ENCODE measurements at regions not wholly inside any gene's neighbourhood (a gene's known extent, or its start where the extent isn't known, plus 50 kb on each side); places are given as distances from the start of the nearest gene placed in this dataset.

- Histone ChIP-seq H3K9me3 (ENCODE audit: low read length) (no peaks in the 10 kb centered on the region), H3K4me1 (ENCODE audit: insufficient read depth, low read length) (no peaks in the 10 kb centered on the region), H3K4me3 (ENCODE audit: low read depth in 1 of 2, low read length in 2 of 2) (no peak overlapping the region), H3K36me3 (ENCODE audit: insufficient read depth, low read length) (no peaks in the 10 kb centered on the region), H3K27ac (ENCODE audit: low read depth, low read length) (no peak overlapping the region), H3K9ac (ENCODE audit: low read length) (no peak overlapping the region), H3K27me3 (ENCODE audit: control insufficient read depth in 1 of 2, insufficient read depth in 2 of 2, low read length in 2 of 2) (no peaks in the 10 kb centered on the region)
Observed at GRCh38 chrX:5402461-5402860, 826.2 kb downstream of the NLGN4X start.

DNA sequence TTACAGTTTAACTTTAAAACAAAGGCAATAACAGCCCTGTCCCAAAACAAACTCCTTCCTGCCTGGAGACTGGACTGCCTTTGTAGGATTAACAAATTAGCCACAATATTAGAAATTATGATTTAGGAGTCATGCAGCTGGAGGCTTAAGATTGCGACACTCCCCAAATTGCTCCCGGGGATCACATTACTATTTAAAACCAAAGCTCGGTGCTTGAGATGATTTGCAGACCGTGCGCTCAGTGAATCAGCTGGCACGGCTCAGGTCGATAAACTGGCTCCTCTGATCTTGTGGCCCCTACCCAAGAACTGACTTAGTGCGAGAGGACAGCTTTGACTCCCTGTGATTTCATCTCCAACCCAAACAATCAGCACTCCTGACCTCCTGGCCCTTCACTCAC, 829.3 kb downstream of the NLGN4X start:
- no peak overlapping the region for H3K9ac ChIP-seq (ENCODE audit: low read length)
- no peaks in the 10 kb centered on the region for H3K4me1 ChIP-seq (ENCODE audit: insufficient read depth, low read length)
- H3K36me3 ChIP-seq (ENCODE audit: insufficient read depth, low read length) = no peaks in the 10 kb centered on the region
- H3K27me3 ChIP-seq (ENCODE audit: control insufficient read depth in 1 of 2, insufficient read depth in 2 of 2, low read length in 2 of 2) = no peaks in the 10 kb centered on the region
- no peak overlapping the region for H3K4me3 ChIP-seq (ENCODE audit: low read depth in 1 of 2, low read length in 2 of 2)
- no peak overlapping the region for H3K27ac ChIP-seq (ENCODE audit: low read depth, low read length)
- H3K9me3 ChIP-seq (ENCODE audit: low read length) = no peaks in the 10 kb centered on the region

DNA sequence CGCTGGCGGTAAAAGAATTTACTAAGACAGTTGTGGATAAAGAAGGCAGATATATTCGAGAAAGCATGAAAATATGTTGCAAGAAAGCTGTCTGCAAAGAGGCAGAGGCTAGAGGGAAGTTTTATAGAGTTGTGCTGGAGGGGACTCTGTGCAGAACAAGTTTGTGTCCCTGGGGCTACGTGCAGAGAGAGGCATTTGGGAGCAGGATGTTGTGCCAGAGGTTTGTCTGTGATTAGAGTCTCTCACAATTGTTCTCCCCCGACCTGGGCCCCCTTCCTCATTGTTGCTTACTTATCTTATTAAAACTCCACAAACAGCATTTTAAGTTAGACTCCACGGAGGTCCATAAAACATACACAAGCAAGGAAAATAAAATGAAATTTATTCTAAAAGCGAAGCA, 831.3 kb downstream of the NLGN4X start:
- no peak overlapping the region for H3K9ac ChIP-seq (ENCODE audit: low read length)

GRCh38 chrX:5390376-5390775, 838.3 kb downstream of the NLGN4X start:
- no peak overlapping the region for H3K4me3 ChIP-seq (ENCODE audit: low read depth in 1 of 2, low read length in 2 of 2)
- H3K36me3 ChIP-seq (ENCODE audit: insufficient read depth, low read length) = no peaks in the 10 kb centered on the region

More for the DNA sequence above, 831.3 kb downstream of the NLGN4X start:
- no peaks in the 10 kb centered on the region for H3K36me3 ChIP-seq (ENCODE audit: insufficient read depth, low read length)
- no peak overlapping the region for H3K4me3 ChIP-seq (ENCODE audit: low read depth in 1 of 2, low read length in 2 of 2)
- H3K27me3 ChIP-seq (ENCODE audit: control insufficient read depth in 1 of 2, insufficient read depth in 2 of 2, low read length in 2 of 2) = no peaks in the 10 kb centered on the region
- H3K27ac ChIP-seq (ENCODE audit: low read depth, low read length) = no peak overlapping the region
- no peaks in the 10 kb centered on the region for H3K9me3 ChIP-seq (ENCODE audit: low read length)
- no peaks in the 10 kb centered on the region for H3K4me1 ChIP-seq (ENCODE audit: insufficient read depth, low read length)

DNA sequence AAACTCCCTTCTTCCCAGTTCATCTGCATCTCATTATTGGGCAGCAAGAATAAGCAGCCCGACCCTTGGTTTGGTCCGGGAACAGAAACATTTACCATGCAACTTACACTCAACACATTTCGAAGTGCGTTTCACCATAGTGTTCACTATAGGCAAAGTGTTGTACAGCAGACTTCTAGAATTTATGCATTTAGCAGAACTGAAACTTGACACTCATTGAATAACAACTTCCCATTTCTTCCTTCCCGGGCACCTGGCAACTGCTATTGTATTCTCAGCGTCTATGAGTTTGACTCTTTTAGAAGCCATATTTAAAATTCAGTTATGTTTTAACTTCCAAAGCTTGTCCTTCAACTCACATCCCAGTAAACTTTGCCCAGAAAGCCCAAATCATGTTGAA, 840.6 kb downstream of the NLGN4X start:
- Histone ChIP-seq H3K36me3 (ENCODE audit: insufficient read depth, low read length) (no peaks in the 10 kb centered on the region), H3K27me3 (ENCODE audit: control insufficient read depth in 1 of 2, insufficient read depth in 2 of 2, low read length in 2 of 2) (no peaks in the 10 kb centered on the region), H3K4me1 (ENCODE audit: insufficient read depth, low read length) (no peaks in the 10 kb centered on the region), H3K4me3 (ENCODE audit: low read depth in 1 of 2, low read length in 2 of 2) (no peak overlapping the region), H3K9ac (ENCODE audit: low read length) (no peak overlapping the region), H3K9me3 (ENCODE audit: low read length) (no peaks in the 10 kb centered on the region), H3K27ac (ENCODE audit: low read depth, low read length) (no peak overlapping the region)

More at GRCh38 chrX:5390376-5390775, 838.3 kb downstream of the NLGN4X start:
- H3K9me3 ChIP-seq (ENCODE audit: low read length) = no peaks in the 10 kb centered on the region
- H3K9ac ChIP-seq (ENCODE audit: low read length) = no peak overlapping the region
- H3K27ac ChIP-seq (ENCODE audit: low read depth, low read length) = no peak overlapping the region
- no peaks in the 10 kb centered on the region for H3K4me1 ChIP-seq (ENCODE audit: insufficient read depth, low read length)
- no peaks in the 10 kb centered on the region for H3K27me3 ChIP-seq (ENCODE audit: control insufficient read depth in 1 of 2, insufficient read depth in 2 of 2, low read length in 2 of 2)

- Histone ChIP-seq H3K9ac (ENCODE audit: low read length) (no peak overlapping the region), H3K4me1 (ENCODE audit: insufficient read depth, low read length) (no peaks in the 10 kb centered on the region), H3K27ac (ENCODE audit: low read depth, low read length) (no peak overlapping the region), H3K9me3 (ENCODE audit: low read length) (no peaks in the 10 kb centered on the region), H3K36me3 (ENCODE audit: insufficient read depth, low read length) (no peaks in the 10 kb centered on the region), H3K27me3 (ENCODE audit: control insufficient read depth in 1 of 2, insufficient read depth in 2 of 2, low read length in 2 of 2) (no peaks in the 10 kb centered on the region), H3K4me3 (ENCODE audit: low read depth in 1 of 2, low read length in 2 of 2) (no peak overlapping the region)
Observed at GRCh38 chrX:5380426-5380825, 848.2 kb downstream of the NLGN4X start.

GRCh38 chrX:5341902-5342301, 886.8 kb downstream of the NLGN4X start:
- Histone ChIP-seq H3K9ac (ENCODE audit: low read length) (no peak overlapping the region), H3K27ac (ENCODE audit: low read depth, low read length) (no peak overlapping the region), H3K9me3 (ENCODE audit: low read length) (no peaks in the 10 kb centered on the region), H3K4me3 (ENCODE audit: low read depth in 1 of 2, low read length in 2 of 2) (no peak overlapping the region), H3K36me3 (ENCODE audit: insufficient read depth, low read length) (no peaks in the 10 kb centered on the region), H3K4me1 (ENCODE audit: insufficient read depth, low read length) (no peaks in the 10 kb centered on the region), H3K27me3 (ENCODE audit: control insufficient read depth in 1 of 2, insufficient read depth in 2 of 2, low read length in 2 of 2) (no peaks in the 10 kb centered on the region)

- H3K27me3 ChIP-seq (ENCODE audit: control insufficient read depth in 1 of 2, insufficient read depth in 2 of 2, low read length in 2 of 2) = no peaks in the 10 kb centered on the region
- no peak overlapping the region for H3K4me3 ChIP-seq (ENCODE audit: low read depth in 1 of 2, low read length in 2 of 2)
- no peak overlapping the region for H3K9ac ChIP-seq (ENCODE audit: low read length)
- H3K27ac ChIP-seq (ENCODE audit: low read depth, low read length) = no peak overlapping the region
- no peaks in the 10 kb centered on the region for H3K36me3 ChIP-seq (ENCODE audit: insufficient read depth, low read length)
- no peaks in the 10 kb centered on the region for H3K4me1 ChIP-seq (ENCODE audit: insufficient read depth, low read length)
- no peaks in the 10 kb centered on the region for H3K9me3 ChIP-seq (ENCODE audit: low read length)
Observed at GRCh38 chrX:5337160-5337559, 891.5 kb downstream of the NLGN4X start.

DNA sequence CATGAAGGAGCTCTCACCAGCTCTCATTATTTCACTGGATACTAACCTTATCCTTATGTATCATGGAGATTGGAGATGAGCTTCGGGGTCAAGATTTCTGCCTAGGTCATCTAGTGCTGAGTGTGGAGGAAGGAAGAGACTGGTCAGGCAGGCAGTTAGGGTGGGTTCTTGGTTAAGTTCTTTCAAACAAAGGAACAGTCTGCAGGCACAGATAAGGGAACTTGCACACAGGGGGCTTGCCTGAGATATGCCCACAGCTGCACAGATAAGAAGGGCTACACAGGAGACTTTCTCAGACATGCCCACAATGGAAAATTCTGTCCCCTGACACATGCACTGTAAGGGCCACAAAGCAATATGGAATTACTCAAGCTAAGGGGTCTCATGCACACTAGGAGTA, 904.1 kb downstream of the NLGN4X start:
- no peak overlapping the region for H3K4me3 ChIP-seq (ENCODE audit: low read depth in 1 of 2, low read length in 2 of 2)
- H3K27me3 ChIP-seq (ENCODE audit: control insufficient read depth in 1 of 2, insufficient read depth in 2 of 2, low read length in 2 of 2) = no peaks in the 10 kb centered on the region
- H3K36me3 ChIP-seq (ENCODE audit: insufficient read depth, low read length) = no peaks in the 10 kb centered on the region
- no peak overlapping the region for H3K9ac ChIP-seq (ENCODE audit: low read length)
- H3K4me1 ChIP-seq (ENCODE audit: insufficient read depth, low read length) = no peaks in the 10 kb centered on the region
- no peak overlapping the region for H3K27ac ChIP-seq (ENCODE audit: low read depth, low read length)
- no peaks in the 10 kb centered on the region for H3K9me3 ChIP-seq (ENCODE audit: low read length)

- no peaks in the 10 kb centered on the region for H3K4me1 ChIP-seq (ENCODE audit: insufficient read depth, low read length)
Observed at GRCh38 chrX:5314148-5314547, 914.5 kb downstream of the NLGN4X start.

DNA sequence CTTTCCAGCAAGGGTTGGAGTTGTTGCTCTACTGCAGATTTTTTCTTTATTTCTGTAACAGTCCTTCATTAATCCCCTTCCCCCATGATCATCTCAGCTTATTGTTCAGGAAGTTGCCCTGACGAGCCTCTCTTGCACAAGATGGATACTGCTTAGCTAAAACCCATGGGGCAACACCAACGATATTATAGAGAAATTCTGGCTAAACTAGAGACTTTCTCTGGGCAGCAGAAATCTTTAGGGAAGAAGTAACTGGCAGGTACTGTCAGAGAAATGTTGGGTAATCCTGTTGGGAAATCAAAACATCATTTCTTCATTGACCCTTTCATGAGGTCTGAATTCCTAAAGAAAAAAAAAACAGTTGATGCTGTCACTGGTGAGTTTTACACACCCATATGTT, 921.3 kb downstream of the NLGN4X start:
- no peaks in the 10 kb centered on the region for H3K9me3 ChIP-seq (ENCODE audit: low read length)
- no peak overlapping the region for H3K9ac ChIP-seq (ENCODE audit: low read length)
- H3K27me3 ChIP-seq (ENCODE audit: control insufficient read depth in 1 of 2, insufficient read depth in 2 of 2, low read length in 2 of 2) = no peaks in the 10 kb centered on the region
- H3K4me3 ChIP-seq (ENCODE audit: low read depth in 1 of 2, low read length in 2 of 2) = no peak overlapping the region
- no peaks in the 10 kb centered on the region for H3K4me1 ChIP-seq (ENCODE audit: insufficient read depth, low read length)
- H3K27ac ChIP-seq (ENCODE audit: low read depth, low read length) = no peak overlapping the region
- H3K36me3 ChIP-seq (ENCODE audit: insufficient read depth, low read length) = no peaks in the 10 kb centered on the region

More at GRCh38 chrX:5314148-5314547, 914.5 kb downstream of the NLGN4X start:
- Histone ChIP-seq H3K27ac (ENCODE audit: low read depth, low read length) (no peak overlapping the region), H3K36me3 (ENCODE audit: insufficient read depth, low read length) (no peaks in the 10 kb centered on the region), H3K27me3 (ENCODE audit: control insufficient read depth in 1 of 2, insufficient read depth in 2 of 2, low read length in 2 of 2) (no peaks in the 10 kb centered on the region), H3K4me3 (ENCODE audit: low read depth in 1 of 2, low read length in 2 of 2) (no peak overlapping the region), H3K9me3 (ENCODE audit: low read length) (no peaks in the 10 kb centered on the region), H3K9ac (ENCODE audit: low read length) (no peak overlapping the region)

GRCh38 chrX:5306654-5307121, 922.0 kb downstream of the NLGN4X start:
- no peaks in the 10 kb centered on the region for H3K9me3 ChIP-seq (ENCODE audit: low read length)
- H3K36me3 ChIP-seq (ENCODE audit: insufficient read depth, low read length) = no peaks in the 10 kb centered on the region
- H3K4me1 ChIP-seq (ENCODE audit: insufficient read depth, low read length) = no peaks in the 10 kb centered on the region
- H3K9ac ChIP-seq (ENCODE audit: low read length) = no peak overlapping the region
- H3K4me3 ChIP-seq (ENCODE audit: low read depth in 1 of 2, low read length in 2 of 2) = no peak overlapping the region
- H3K27me3 ChIP-seq (ENCODE audit: control insufficient read depth in 1 of 2, insufficient read depth in 2 of 2, low read length in 2 of 2) = no peaks in the 10 kb centered on the region
- H3K27ac ChIP-seq (ENCODE audit: low read depth, low read length) = no peak overlapping the region
